GM12875 (cell line): ENCODE measurements at regions not wholly inside any gene's neighbourhood (a gene's known extent, or its start where the extent isn't known, plus 50 kb on each side); places are given as distances from the start of the nearest gene placed in this dataset.
"Not testable (repeated sequence)": the region's sequence is repeated elsewhere in the genome, so short reads cannot be mapped to it uniquely, and the experiment has no call there.

Experiments used
- H3K4me3 ChIP-seq: one replicate; pipeline ENCODE4 v1.5.1; 2011; ENCODE audit warnings: low read depth, low read length, control low read depth
- CTCF ChIP-seq: IDR thresholded peaks from 2 replicates; pipeline ENCODE4 v1.5.1; 2011; ENCODE audit warnings: low read depth, mild to moderate bottlenecking, control low read depth, inconsistent platforms, low read length, moderate library complexity, borderline replicate concordance; ENCODE audit not compliant: insufficient read depth

- H3K4me3 ChIP-seq, result no peak overlapping the region
- no peak for TF ChIP-seq CTCF
Observed at GRCh38 chr16:79834720-79835119, 234.2 kb upstream of the MAF start.

- H3K4me3 ChIP-seq, result not testable (repeated sequence)
Observed at GRCh38 chr16:79834003-79834402, 233.5 kb upstream of the MAF start.

GRCh38 chr16:79833559-79833958 lies 233.0 kb upstream of the MAF start:
- H3K4me3 ChIP-seq, result no peak overlapping the region
- no peak for TF ChIP-seq CTCF

- no peak overlapping the region for H3K4me3 ChIP-seq
- no peak for TF ChIP-seq CTCF
Observed at GRCh38 chr16:79826732-79827475, 226.4 kb upstream of the MAF start.

- no peak for TF ChIP-seq CTCF
Observed at GRCh38 chr16:79825002-79825401, 224.5 kb upstream of the MAF start.

GRCh38 chr16:79823639-79824038 lies 223.1 kb upstream of the MAF start:
- no peak for TF ChIP-seq CTCF
- no peak overlapping the region for H3K4me3 ChIP-seq

More at GRCh38 chr16:79825002-79825401, 224.5 kb upstream of the MAF start:
- H3K4me3 ChIP-seq, result no peak overlapping the region

- TF ChIP-seq CTCF, result no peak
- H3K4me3 ChIP-seq, result no peak overlapping the region
Observed at GRCh38 chr16:79821911-79822310, 221.4 kb upstream of the MAF start.
